Esophagus muscularis mucosa (tissue), 4 donors: ENCODE measurements at regions not wholly inside any gene's neighbourhood (a gene's known extent, or its start where the extent isn't known, plus 50 kb on each side); places are given as distances from the start of the nearest gene placed in this dataset.

Experiments used
- DNase-seq: peaks from one replicate; pipeline ENCODE4 v3.0.0-alpha.2; 2017; ENCODE audit errors: extremely low spot score
- H3K27ac ChIP-seq, 4 donors: fragments of 200-600 bp; sonication (generic); replicated peaks in 1 of 4; 1 replicate in 3 of 4; 2 replicates in 1 of 4; pipeline ENCODE4 v1.5.1; 2016 to 2019; ENCODE audit warnings: mild to moderate bottlenecking in 1 of 4
- H3K27me3 ChIP-seq, 4 donors: fragments of 200-600 bp; sonication (generic); one replicate each; pipeline versions ENCODE4 v1.5.1 to v1.6.0; 2016 to 2019
- H3K36me3 ChIP-seq, 4 donors: fragments of 200-600 bp; sonication (generic); one replicate each; pipeline ENCODE4 v1.5.1; 2016 to 2019
- H3K4me1 ChIP-seq, 4 donors: fragments of 200-600 bp; sonication (generic); one replicate each; pipeline ENCODE4 v1.5.1; 2016 to 2019
- H3K4me3 ChIP-seq, 4 donors: fragments of 200-600 bp; sonication (generic); 1 replicate in 2 of 4; 2 replicates in 2 of 4; pipeline ENCODE4 v1.5.1; 2016 to 2019; ENCODE audit warnings: mild to moderate bottlenecking in 4 of 4, moderate library complexity in 1 of 4
- H3K9me3 ChIP-seq, 4 donors: fragments of 200-600 bp; sonication (generic); 1 replicate in 3 of 4; 2 replicates in 1 of 4; pipeline ENCODE4 v1.5.1; 2016 to 2019
- EP300 ChIP-seq: sonication (generic); formaldehyde crosslinking; IDR thresholded peaks from one replicate; pipeline ENCODE4 v1.6.1; 2017; ENCODE audit warnings: antibody characterized with exemption
- POLR2A ChIP-seq: fragments of 450-650 bp; IDR thresholded peaks from one replicate; pipeline ENCODE4 v1.6.1; 2017; ENCODE audit warnings: antibody characterized with exemption, moderate library complexity, mild to moderate bottlenecking, low read depth
- POLR2AphosphoS5 ChIP-seq, 2 donors: sonication (generic); formaldehyde crosslinking; IDR thresholded peaks; one replicate each; pipeline ENCODE4 v1.6.1; 2017; ENCODE audit warnings: antibody characterized with exemption in 2 of 2
- WGBS: methylation state at CpG from one replicate; pipeline ENCODE4 v1.1.5; 2018; 5-methylcytosine and 5-hydroxymethylcytosine counted together
- intact Hi-C: fragments of 100-400 bp; cut with DNase I; formaldehyde crosslinking; loops from one replicate; pipeline ENCODE4 v1.15.1; 2023
- TF ChIP-seq, protein P1 (sequence below), 3 experiments: fragments of 200-600 bp in 2 of 3; fragments of 450-650 bp in 1 of 3; sonication (generic) in 2 of 3; IDR thresholded peaks; one replicate each; pipeline ENCODE4 v1.5.1; 2017 to 2019; ENCODE audit warnings: antibody characterized with exemption in 3 of 3, mild to moderate bottlenecking in 2 of 3, moderate library complexity in 1 of 3

DNA sequence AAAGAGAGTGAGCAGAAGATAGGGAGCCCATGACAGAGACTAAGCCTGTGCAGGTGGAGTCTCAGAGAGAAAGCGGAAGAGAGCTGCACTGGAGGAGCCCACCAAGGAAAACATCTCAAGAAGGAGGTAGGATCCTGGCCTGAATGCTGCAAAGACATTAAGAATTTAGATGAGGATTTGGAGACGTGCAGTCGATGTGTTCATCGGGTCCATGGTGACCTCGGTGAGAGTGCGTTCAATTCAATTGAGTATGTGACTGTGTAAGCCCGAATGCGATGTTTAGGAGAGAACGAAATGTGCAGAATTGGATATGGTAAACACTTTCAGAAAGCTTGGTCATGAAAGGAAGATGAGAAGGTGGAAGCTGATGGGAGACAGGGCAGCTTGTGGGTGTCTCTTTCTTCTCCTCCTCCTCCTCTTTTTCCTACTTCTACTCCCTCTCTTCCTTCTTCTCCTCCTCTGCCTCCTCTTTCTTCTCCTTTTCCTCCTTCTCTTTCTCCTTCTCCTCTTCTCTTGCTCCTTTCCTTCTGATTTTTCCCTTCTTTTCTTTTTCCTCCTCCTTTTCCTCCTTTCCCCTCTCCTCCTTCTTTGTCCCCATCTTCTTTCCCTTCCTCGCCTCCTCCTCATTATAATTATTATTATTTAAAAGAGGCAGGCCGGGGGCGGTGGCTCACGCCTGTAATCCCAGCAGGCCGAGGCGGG, 276.0 kb downstream of the RPS24 start:
- peaks cover 0 to under 1% (median 0%) of the 10 kb centered on the region in 4 donors for H3K9me3 ChIP-seq
- H3K27me3 ChIP-seq = no peaks in the 10 kb centered on the region
- H3K27ac ChIP-seq = no peak overlapping the region
- intact Hi-C loops = loop anchor here (5.0 to 10.0 kb wide), 4 partner anchors 135 to 755 kb away; partner anchors contain the start of gene ZMIZ1
- H3K4me3 ChIP-seq = no peak overlapping the region
- 96% methylated on average over 15 of the region's 15 CpGs for WGBS
- TF ChIP-seq POLR2A (no peak), POLR2AphosphoS5 (IDR thresholded peaks at IDR 0.05) (no peak), EP300 (no peak)
- TF ChIP-seq, protein P1, sequence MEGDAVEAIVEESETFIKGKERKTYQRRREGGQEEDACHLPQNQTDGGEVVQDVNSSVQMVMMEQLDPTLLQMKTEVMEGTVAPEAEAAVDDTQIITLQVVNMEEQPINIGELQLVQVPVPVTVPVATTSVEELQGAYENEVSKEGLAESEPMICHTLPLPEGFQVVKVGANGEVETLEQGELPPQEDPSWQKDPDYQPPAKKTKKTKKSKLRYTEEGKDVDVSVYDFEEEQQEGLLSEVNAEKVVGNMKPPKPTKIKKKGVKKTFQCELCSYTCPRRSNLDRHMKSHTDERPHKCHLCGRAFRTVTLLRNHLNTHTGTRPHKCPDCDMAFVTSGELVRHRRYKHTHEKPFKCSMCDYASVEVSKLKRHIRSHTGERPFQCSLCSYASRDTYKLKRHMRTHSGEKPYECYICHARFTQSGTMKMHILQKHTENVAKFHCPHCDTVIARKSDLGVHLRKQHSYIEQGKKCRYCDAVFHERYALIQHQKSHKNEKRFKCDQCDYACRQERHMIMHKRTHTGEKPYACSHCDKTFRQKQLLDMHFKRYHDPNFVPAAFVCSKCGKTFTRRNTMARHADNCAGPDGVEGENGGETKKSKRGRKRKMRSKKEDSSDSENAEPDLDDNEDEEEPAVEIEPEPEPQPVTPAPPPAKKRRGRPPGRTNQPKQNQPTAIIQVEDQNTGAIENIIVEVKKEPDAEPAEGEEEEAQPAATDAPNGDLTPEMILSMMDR (IDR thresholded peaks at IDR 0.05) = no peak
- H3K4me1 ChIP-seq = peaks cover 0 to 21% (median 16%) of the 10 kb centered on the region in 4 donors
- peak; percentile 77 for DNase-seq
- H3K36me3 ChIP-seq = no peaks in the 10 kb centered on the region

DNA sequence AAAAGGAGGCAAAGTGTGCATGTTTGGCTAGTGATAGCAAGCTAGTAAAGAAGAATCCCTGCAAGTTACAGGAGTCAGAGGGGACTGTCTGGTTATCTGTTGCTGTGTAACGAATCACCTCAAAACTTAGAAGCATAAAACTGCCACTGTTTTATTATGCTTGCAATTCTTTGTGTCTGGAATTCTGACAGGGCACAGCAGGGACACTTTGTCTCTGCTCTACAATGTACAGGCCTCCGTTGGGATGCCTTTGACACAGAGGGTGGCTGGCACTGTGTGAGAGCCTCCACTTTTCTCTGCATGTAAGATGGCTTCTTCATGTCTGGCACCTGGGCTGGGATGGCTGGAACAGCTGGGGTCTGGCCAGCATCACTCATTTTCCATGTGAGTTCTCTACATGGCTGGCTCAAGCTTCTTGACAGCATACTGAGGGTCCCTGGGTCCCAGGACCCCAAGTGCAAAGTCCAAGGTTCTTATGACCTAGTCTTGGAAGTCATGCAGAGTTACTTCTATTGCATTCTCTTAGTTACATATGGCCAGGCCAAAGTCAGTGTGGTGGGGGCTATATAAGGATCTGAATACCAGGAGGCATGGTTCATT, 276.9 kb downstream of the RPS24 start:
- Histone ChIP-seq H3K4me3 (no peak overlapping the region), H3K9me3 (peaks cover 0 to 10% (median 0%) of the 10 kb centered on the region in 4 donors), H3K36me3 (no peaks in the 10 kb centered on the region), H3K4me1 (peaks cover 0 to 21% (median 14%) of the 10 kb centered on the region in 4 donors), H3K27ac (no peak overlapping the region), H3K27me3 (no peaks in the 10 kb centered on the region)
- intact Hi-C loops = loop anchor here (10.0 kb wide), 1 partner anchor 134 kb away; no protein-coding TSS in a partner anchor
- TF ChIP-seq POLR2A (no peak), POLR2AphosphoS5 (IDR thresholded peaks at IDR 0.05) (no peak), EP300 (no peak)
- TF ChIP-seq, protein P1 (IDR thresholded peaks at IDR 0.05) = no peak
- 87% methylated on average over 2 of the region's 2 CpGs for WGBS
- DNase-seq = peak; percentile 81

DNA sequence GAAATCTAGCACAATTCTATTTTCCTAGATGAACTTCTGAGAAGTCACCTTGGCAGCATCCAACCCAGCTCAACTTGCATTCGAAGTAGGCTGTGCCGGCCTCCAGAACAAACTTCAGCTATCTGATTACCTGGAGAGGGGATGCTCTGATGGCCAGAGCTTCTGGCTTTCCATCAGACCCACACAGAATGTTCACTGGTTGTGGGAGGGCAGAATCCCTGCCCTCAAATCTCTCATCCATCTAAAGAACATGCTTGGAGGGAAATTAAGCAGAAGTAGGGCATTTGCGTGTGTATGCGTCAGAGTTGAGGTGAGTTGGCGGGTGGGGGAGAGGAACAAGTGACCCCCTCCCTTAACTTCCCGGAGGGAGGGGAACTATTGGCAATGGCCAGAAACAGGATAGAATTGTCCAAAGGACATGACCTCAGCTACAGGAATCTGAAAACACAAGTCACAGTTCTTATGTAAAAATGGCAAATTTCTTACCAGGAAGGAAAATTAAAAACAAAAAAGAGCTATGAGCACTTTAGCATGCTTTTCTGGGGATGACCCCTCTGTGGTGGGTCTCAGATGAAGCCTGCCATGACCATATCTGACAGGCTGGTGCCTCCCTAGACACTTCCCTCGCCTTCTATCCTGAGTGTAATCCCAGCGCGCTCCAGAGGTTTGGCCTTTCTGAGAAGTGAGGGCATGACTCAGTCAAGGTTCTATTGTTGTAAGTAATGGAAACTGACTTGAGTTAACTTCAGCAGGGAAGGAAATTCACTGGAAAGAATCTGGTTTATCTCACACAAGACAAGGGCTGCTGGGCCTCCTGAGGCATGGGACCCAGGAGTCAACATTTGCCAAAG, 278.8 kb downstream of the RPS24 start:
- intact Hi-C loops = loop anchor here (10.0 kb wide), 1 partner anchor 132 kb away; no protein-coding TSS in a partner anchor
- peaks cover 13 to 31% (median 20%) of the 10 kb centered on the region in 4 donors for H3K4me1 ChIP-seq
- peak overlapping the region; percentile 22 to 58 (median 43) for H3K27ac ChIP-seq
- 83% methylated on average over 7 of the region's 9 CpGs for WGBS
- peaks cover 0 to 10% (median 0%) of the 10 kb centered on the region in 4 donors for H3K9me3 ChIP-seq
- TF ChIP-seq, protein P1 (IDR thresholded peaks at IDR 0.05) = no peak
- peak; percentile 59 to 62 for TF ChIP-seq POLR2AphosphoS5 (IDR thresholded peaks at IDR 0.05)
- no peak for TF ChIP-seq POLR2A
- TF ChIP-seq EP300 = no peak
- no peak overlapping the region for H3K4me3 ChIP-seq
- H3K36me3 ChIP-seq = no peaks in the 10 kb centered on the region
- H3K27me3 ChIP-seq = no peaks in the 10 kb centered on the region
- DNase-seq = peak; percentile 88

DNA sequence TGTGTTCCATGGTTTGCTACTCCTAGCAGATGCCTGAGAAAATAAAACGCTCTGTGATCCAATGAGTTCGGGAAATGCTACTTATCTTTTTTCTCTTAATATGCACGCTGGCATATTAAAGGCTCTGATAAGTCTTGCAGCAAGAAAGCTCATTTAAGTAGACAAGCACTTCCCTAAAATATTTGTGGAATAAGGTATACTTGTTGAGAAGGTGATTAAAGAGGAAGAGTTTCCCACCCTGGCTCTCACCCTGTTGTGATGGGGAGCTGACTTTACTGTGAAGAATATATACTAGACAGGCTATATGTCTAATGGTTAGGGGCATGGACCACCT, 279.4 kb downstream of the RPS24 start:
- H3K27ac ChIP-seq = peak overlapping the region; percentile 22 to 58 (median 43)
- H3K27me3 ChIP-seq = no peaks in the 10 kb centered on the region
- no peak overlapping the region for H3K4me3 ChIP-seq
- peaks cover 0 to 10% (median 0%) of the 10 kb centered on the region in 4 donors for H3K9me3 ChIP-seq
- TF ChIP-seq EP300 (no peak), POLR2A (no peak), POLR2AphosphoS5 (IDR thresholded peaks at IDR 0.05) (no peak)
- TF ChIP-seq, protein P1 (IDR thresholded peaks at IDR 0.05) = no peak
- H3K4me1 ChIP-seq = peaks cover 14 to 31% (median 22%) of the 10 kb centered on the region in 4 donors
- H3K36me3 ChIP-seq = no peaks in the 10 kb centered on the region
- DNase-seq = no peak
- intact Hi-C loops = loop anchor here (10.0 kb wide), 1 partner anchor 132 kb away; no protein-coding TSS in a partner anchor
- WGBS = 73% methylated on average over 3 of the region's 3 CpGs
